Sigmoid colon (tissue), 4 donors: ENCODE measurements at regions not wholly inside any gene's neighbourhood (a gene's known extent, or its start where the extent isn't known, plus 50 kb on each side); places are given as distances from the start of the nearest gene placed in this dataset.

Source experiments
- CTCF ChIP-seq, 4 experiments: fragments of 450-650 bp in 3 of 4; fragments of 200-600 bp in 1 of 4; IDR thresholded peaks; one replicate each; pipeline ENCODE4 v1.5.1; 2016 to 2019; ENCODE audit warnings: antibody characterized with exemption in 4 of 4, mild to moderate bottlenecking in 3 of 4, moderate library complexity in 2 of 4
- POLR2A ChIP-seq, 2 donors: fragments of 450-650 bp; IDR thresholded peaks; one replicate each; pipeline ENCODE4 v1.6.1; 2016; ENCODE audit warnings: antibody characterized with exemption in 2 of 2, mild to moderate bottlenecking in 2 of 2, moderate library complexity in 2 of 2
- POLR2AphosphoS5 ChIP-seq, 4 donors: sonication (generic); formaldehyde crosslinking; IDR thresholded peaks; one replicate each; pipeline ENCODE4 v1.6.1; 2017; ENCODE audit warnings: antibody characterized with exemption in 4 of 4

- TF ChIP-seq POLR2AphosphoS5 (IDR thresholded peaks at IDR 0.05) (no peak), CTCF (IDR thresholded peaks at IDR 0.05) (no peak), POLR2A (IDR thresholded peaks at IDR 0.05) (no peak)
Observed at GRCh38 chr6:117007659-117008058, 130.6 kb downstream of the RFX6 start.
